Skeletal muscle cell (primary cell): ENCODE measurements at regions not wholly inside any gene's neighbourhood (a gene's known extent, or its start where the extent isn't known, plus 50 kb on each side); places are given as distances from the start of the nearest gene placed in this dataset.
"Not testable (repeated sequence)": the region's sequence is repeated elsewhere in the genome, so short reads cannot be mapped to it uniquely, and the experiment has no call there.

Source experiments
- DNase-seq: peaks from one replicate; pipeline ENCODE4 v3.0.0-alpha.2; 2010; ENCODE audit warnings: low read depth
- H3K4me3 ChIP-seq: 2 replicates; pipeline ENCODE4 v1.5.1; 2011; ENCODE audit warnings: low read depth, mild to moderate bottlenecking, control low read depth, low read length, moderate library complexity

DNA sequence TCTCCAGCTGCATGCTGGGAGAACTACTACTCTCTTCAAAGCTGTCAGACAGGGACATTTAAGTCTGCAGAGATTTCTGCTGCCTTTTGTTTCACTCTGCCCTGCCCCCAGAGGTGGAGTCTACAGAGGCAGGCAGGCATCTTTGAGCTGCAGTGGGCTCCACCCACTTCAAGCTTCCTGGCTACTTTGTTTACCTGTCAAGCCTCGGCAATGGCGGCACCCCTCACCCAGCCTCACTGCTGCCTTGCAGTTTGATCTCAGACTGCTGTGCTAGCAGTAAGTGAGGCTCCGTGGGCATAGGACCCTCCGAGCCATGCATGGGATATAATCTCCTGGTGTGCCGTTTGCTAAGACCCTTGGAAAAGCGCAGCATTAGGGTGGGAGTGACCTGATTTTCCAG is 61.7 kb downstream of the DMRTA1 start:
- not testable (repeated sequence) for DNase-seq, H3K4me3 ChIP-seq

DNA sequence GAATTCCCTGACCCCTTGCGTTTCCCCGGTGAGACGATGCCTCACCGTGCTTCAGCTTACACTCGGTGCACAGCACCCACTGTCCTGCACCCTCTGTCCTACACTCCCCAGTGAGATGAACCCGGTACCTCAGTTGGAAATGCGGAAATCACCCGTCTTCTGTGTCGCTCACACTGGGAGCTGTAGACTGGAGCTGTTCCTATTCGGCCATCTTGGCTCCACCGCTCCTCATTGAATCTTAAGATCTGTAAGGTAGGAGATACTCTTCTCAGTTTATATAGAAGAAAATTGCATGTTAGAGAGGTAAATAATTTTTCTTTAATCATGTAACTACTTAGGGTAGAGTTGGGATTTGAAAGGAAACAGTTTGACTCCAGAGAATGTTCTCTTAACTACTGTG is 62.2 kb downstream of the DMRTA1 start:
- no peak overlapping the region for H3K4me3 ChIP-seq
- no peak for DNase-seq

DNA sequence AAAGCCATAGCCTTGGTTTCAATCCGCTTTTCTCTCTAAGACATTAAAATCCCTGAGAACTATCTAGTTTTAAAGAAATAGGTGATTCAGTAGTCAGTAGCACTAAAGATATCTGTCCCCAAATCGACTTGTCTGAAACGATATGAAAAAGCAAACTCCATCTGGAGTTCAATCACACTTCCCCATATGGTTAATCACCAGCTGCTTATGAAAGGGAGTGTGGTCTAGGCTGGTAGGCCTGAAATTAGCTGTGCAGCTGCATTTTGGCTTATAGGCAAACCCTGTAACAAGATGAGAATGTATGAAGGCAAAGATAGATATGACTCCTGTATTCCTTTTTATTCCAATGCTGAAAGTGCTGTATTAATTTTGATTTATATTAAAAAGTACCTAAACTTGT is 65.9 kb downstream of the DMRTA1 start:
- DNase-seq: no peak
- no peak overlapping the region for H3K4me3 ChIP-seq

DNA sequence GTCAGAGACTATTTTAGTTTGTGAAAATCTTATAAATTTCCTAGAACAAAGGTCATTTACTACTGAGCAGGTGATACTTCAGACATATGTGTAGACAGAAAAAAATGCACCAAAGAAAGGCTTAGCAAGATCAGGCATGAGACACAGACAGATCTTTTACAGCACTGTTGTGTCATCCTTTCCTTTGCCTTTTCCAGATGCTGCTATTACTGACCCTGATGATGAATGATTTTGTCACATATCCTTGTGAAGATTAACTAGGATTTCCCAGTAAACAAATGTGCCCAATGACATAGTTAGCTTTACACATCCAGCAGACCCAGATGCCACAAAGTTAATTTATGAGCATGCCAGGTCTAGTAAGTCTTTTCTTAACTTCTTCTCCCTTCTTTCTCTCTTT is 68.2 kb downstream of the DMRTA1 start:
- H3K4me3 ChIP-seq: no peak overlapping the region
- DNase-seq: no peak

DNA sequence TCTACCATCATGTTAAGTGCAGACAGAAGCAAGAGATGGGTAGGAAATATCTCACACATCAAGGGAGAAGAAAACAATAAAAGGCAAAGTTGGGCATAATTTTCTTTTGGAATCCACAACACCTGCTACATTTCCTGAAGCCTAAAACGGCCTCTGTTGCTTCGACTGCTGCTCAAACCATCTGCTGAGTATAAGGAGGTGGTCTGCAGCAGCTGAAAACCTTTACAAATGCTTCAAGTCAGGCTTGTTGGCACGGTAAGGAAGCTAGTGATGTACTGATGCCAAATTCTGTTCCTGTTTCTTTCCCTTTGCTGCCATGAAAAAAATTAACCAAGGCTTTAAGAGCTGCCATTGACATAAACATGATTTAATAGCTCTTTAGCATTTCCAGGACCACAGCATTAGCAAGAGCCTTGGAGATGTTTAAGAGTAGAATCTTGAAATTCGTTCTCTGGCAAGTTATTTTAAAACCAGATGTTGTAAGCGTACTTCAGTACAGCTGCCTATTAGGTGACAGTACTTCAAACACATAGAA is 75.6 kb downstream of the DMRTA1 start:
- no peak overlapping the region for H3K4me3 ChIP-seq
- no peak for DNase-seq

DNA sequence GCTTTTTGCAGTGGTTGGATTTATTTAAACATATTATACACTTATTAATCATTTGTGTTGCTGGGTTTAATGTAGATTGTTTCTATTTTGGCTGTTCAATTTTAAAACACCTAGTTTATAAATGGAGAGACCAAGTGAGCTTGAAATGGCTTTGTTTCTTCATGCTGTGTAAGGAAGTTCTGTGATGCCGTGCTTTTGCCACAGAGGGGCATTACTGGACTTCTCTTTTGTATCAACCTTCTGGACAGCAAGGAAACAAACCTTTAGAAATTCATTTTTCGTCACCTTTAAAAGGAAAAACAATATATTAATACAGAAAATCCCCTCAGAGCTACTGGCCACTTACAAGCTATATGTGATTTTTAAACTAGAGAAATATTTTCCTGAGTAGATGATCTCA is 81.9 kb downstream of the DMRTA1 start:
- H3K4me3 ChIP-seq: no peak overlapping the region

DNA sequence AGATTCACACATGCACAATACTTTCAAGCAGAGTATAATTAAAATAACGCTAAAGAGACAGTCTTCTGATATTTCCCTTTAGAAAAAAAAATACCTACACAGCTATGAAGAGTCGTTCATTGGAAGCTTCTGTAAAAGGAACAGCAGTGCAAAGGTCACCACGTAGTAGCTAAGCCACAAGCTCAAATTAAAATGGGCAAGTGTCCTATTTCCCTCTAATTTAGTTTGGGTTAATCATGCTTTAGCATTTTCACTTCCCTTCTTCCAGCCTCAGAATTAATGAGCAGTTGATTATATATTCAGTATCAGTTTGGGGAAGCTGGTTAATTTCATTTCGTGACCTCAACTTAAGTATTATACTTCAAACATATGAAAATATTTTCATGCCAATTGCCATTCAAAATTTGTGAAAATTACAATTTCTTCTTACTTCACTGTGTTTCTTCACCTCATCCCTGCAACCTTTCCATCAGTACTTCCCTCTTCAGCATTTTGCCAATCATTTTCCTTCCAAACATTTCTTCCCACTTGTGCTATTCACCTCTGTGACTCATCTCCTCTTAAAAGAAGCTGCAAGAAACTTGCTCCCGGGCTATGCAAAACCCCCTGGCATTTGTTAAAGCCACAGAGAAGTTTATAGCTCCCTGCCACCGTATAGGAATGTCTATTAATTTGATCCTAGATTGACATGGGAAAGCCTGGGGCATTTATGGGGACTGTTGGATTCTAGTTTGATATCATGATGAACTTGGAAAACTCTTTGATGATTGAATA is 83.0 kb downstream of the DMRTA1 start:
- DNase-seq: peak; percentile 8
- no peak overlapping the region for H3K4me3 ChIP-seq

More for the DNA sequence above, 81.9 kb downstream of the DMRTA1 start:
- peak; percentile 13 for DNase-seq

DNA sequence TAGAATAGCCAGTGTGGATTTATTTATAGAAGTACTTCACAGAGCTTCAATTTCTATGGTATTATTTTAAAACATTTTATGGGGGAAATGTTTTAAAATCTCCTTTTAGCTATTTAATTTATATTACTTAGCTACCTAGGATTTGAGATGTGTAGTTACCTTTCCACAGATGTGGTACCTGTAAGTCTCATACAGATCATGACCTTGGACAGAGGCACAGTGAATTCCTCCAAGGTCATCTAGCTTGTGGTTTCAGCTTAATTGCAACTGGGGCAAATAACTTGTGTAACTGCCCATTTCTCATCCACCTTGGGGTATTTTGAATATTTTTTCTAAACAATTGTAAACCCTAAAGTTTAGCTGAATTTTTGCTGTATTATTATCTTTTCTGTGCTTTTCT is 89.2 kb downstream of the DMRTA1 start:
- no peak for DNase-seq
- H3K4me3 ChIP-seq: no peak overlapping the region

DNA sequence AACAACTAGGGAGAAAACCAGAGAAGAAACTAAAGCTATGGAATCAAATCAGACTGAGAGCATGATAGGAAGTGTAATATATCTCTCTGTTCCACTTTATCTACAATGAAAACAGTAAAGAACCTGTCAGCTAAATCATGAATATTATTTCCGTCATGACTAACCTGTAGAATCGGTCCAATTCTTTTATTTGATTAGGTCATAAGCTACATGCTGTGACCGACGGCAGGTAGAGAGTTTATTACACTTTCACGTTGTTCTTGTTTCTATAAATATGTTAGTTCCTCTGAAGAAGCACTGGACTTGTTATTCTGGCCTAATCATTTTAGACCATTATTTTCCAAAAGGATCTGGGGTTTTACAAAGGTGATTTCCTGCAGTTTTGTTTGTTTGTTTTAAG is 91.1 kb downstream of the DMRTA1 start:
- no peak for DNase-seq
- no peak overlapping the region for H3K4me3 ChIP-seq

DNA sequence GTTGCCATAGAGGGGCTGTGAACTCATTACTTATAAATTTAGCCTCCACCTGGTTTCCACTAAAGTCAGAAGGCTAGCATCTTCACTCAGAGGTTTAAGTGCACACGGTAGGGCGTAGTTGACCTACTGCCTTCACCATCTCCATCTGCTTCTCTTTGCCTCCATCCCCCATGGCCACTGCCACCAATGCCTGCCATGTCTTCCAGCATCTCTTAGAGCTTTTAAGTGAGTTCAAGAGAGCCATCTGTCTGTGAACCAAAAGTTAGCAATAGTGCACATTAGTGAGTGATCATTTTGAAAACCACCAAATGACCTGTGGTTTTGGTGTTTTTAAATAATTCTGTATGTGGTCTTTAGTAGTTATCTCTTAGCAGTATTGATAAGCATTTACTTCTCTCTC is 102.0 kb downstream of the DMRTA1 start:
- no peak for DNase-seq
- H3K4me3 ChIP-seq: no peak overlapping the region

DNA sequence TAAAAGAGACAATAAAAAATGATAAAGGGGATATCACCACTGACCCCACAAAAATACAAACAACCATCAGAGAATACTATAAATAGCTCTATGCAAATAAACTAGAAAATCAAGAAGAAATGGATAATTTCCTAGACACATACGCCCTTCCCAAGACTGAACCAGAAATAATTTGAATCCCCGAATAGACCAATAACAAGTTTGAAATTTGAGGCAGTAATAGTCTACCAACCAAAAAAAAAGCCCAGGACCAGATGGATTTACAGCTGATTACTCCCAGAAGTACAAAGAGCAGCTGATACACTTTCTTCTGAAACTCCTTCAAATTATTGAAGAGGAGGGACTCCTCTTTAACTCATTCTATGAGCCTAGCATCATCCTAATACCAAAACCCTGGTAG is 128.1 kb downstream of the DMRTA1 start:
- DNase-seq: no peak

DNA sequence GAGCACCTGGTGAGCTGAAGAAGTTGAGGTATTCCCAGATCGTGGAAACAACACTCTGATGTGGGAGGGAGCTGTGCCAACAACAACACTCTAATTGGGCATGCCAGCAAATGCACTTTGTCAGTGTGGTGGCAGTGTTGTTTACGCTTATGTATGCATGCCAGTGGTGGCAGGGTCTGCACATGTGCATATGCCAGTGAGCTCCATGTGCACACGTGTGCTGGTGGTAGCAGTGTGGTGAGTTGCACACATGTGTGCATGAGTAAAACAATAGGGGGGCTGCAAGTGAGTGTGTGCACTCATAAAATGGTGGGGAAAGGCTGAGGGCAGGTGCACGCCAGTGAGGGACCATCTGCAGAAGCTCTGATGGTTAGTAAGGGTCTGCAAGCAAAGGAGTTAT is 134.2 kb downstream of the DMRTA1 start:
- H3K4me3 ChIP-seq: no peak overlapping the region

More for the DNA sequence above, 128.1 kb downstream of the DMRTA1 start:
- no peak overlapping the region for H3K4me3 ChIP-seq

DNA sequence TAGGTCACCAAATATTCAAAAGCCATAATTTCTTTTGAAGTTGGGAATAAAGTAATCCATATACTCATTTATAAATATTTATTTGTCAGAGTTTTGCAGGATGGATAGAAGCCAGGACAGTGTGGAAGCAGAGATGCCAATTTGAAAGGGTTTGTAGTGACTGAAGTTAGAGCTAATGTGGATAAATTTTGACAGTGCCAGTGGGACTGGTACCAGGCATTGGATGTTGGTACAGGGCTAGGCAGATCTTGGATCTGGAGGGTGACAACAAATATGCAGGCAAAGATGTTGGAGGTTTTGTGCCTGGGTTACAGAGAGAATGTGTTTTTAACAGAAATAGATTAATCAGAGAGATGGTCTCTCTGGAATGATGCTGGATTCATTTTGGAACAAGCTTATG is 135.6 kb downstream of the DMRTA1 start:
- no peak overlapping the region for H3K4me3 ChIP-seq
- no peak for DNase-seq

More for the DNA sequence above, 134.2 kb downstream of the DMRTA1 start:
- no peak for DNase-seq

DNA sequence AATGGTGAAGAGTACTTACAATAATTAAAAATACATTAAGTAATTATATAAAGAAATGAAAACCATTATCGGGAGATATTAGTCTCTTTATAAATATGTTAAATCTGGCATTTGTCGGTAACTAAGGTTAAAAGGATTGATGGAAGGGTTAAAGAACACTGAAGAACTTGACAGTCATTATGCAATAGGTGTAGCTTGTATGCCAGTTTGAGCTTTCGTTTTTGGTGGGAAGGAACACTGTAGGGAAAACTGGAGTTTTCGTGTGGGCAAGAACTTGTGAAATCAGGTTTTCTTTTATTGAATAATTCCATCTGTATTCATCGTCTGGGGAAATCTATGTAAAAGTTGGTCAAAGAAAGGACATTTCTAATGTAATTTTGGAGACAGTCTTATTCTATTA is 142.3 kb downstream of the DMRTA1 start:
- H3K4me3 ChIP-seq: no peak overlapping the region
- DNase-seq: no peak

DNA sequence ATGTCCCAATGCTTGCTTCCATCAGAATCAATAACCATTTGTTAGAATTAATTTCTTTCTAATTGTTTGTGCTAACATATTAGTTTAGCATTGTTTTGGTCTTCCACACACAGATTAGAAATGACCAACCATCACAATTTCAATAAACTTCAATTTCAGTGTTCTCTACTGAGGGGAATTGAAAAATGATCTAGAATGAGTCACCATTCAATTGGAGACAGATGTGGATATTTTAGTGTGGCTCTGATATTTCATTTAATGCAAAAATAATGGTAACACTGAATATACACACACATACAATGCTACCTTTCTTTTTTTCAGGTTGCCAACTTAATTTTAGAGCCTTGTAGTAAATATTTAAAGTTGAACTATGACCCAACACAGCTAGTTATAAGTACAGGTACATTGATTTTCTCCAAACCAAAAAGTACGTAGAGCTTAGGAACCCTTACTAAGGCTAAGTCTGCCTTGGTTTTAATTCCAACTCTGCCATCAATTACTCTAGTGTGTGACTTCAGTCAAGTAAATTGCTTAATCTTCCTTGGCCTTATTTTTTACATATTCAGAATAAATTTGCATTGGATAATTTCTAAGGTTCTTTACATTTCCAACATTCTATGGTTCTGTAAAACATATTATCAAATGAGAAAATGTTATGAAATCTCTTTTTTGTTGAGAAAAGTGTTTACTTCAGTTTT is 143.9 kb downstream of the DMRTA1 start:
- DNase-seq: no peak
- no peak overlapping the region for H3K4me3 ChIP-seq

DNA sequence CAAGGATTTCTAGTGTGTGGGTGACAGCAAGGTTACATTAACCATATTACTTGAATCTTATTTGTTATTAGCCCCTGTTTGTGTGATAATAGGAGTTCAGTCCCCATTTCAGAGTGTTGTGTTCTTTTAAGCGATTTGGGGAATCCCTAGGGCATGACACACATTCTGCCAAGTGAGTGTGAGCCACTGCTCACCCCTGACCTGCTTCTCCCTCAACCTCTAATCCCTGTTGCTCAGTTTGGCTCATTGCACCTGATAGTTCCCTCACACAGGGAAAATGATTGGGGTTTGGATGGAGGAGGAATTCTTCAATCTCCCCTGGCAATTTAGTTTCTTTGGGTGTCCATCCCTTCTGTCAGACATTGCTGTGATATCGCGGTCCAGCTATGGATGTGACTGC is 149.2 kb downstream of the DMRTA1 start:
- H3K4me3 ChIP-seq: no peak overlapping the region
- DNase-seq: no peak

DNA sequence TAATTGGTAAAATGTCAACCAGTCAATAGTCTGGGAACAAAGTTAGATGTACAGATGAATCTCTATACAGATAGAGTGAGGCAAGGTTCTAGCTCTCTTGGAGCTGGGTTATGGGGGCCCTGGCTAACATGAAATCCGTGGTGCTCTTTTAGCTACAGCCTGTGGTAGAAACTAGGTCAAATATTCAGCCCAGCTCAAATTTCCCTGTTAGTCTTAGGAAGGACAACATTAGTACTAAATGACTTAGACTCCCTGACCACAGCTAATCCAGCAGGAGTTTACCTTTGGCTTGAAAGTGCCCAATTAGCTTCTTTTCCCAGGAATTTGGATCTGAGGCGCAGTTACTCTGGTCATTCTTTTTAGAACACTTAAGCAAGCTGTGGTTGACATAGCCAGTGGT is 170.5 kb downstream of the DMRTA1 start:
- no peak overlapping the region for H3K4me3 ChIP-seq
- DNase-seq: no peak

DNA sequence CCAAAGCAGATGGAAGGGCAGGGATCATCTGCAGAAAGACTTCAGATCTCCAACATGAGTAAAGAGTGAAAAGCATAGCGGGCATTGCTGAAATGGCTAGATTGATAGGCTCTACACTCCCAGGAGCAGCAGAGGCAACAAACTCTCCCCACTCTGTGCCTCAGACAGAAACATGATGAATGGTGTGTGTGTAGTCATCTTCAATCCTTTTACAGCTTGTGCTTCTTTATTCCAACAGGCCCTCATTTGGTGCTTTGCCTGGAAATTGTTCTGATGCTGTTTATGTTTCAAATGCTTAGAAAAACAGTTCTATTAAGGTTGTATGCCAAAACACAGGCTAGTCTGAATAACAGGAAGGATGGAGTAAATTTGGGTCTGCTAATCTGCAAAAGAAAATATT is 176.2 kb downstream of the DMRTA1 start:
- DNase-seq: no peak
- no peak overlapping the region for H3K4me3 ChIP-seq

DNA sequence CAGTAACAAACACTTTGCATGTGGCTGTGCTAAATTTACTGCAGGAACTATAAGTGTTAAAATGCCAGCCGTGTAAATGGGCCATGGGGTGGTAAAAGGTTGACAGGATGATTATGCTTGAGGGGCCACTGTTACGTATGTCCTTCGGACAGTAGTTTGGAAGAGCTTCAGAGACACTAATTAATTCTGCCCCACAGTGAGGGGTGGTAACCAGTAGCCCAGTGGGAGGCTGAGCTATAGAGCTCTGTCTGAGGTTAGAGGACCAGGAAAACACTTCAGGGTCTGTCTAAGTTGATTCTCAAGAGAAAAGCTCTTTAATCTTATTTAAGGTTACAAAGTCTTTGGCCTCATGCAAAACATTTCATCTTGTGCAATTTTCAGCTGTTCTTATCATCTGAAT is 176.6 kb downstream of the DMRTA1 start:
- no peak for DNase-seq
- no peak overlapping the region for H3K4me3 ChIP-seq

DNA sequence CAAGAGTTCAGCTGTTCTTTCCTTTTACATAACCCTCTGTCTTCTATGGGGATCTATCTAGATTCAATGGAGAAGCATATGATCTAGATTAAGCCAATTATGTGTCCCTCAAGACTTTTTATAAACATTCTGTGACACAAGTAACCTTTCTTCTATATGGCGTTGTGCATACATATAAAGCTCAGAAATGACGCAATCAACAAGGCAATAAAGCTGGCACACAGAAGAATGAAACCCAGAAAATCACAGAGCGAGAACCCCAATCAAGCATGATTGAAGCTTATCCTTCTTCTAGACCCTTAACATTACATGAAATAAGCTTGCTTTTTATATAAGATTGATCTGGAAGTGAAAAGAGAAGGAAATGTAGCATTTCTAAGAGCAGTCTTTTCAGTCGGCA is 178.9 kb downstream of the DMRTA1 start:
- no peak overlapping the region for H3K4me3 ChIP-seq
- DNase-seq: no peak

DNA sequence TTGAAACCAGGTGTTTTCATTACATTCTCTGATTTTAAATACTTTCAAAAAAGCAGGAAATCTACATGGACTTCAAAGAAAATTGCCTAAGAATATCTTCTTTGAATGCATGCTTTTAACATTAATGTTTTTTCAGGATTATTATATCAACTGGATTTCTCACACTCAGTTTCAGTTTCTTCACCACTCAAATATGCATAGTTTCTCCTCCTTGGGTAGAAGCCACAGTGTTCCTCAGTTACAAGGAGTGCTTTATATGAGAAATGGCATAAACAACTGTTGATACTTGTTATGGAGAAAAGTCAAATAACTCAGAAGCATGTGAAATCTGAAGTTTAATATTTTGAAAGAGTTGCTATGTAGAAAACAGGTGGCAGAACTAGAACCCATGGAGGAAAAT is 196.9 kb downstream of the DMRTA1 start:
- H3K4me3 ChIP-seq: no peak overlapping the region
- DNase-seq: peak; percentile 7
